IMR-90 (cell line): ENCODE measurements at regions not wholly inside any gene's neighbourhood (a gene's known extent, or its start where the extent isn't known, plus 50 kb on each side); places are given as distances from the start of the nearest gene placed in this dataset.

Experiments used
- NFE2L2 ChIP-seq: fragments of 150-350 bp; IDR thresholded peaks from 2 replicates; pipeline ENCODE4 v1.6.1; 2016; ENCODE audit warnings: low read depth, mild to moderate bottlenecking, low read length
- POLR2A ChIP-seq: IDR thresholded peaks from 2 replicates; pipeline ENCODE4 v1.6.1; 2012; ENCODE audit warnings: mild to moderate bottlenecking, low read depth, low read length
- SMC3 ChIP-seq: fragments of 150-350 bp; IDR thresholded peaks from 2 replicates; pipeline ENCODE4 v1.6.1; 2016; ENCODE audit warnings: low read depth, mild to moderate bottlenecking, antibody characterized with exemption, low read length, moderate library complexity
- TF ChIP-seq, protein P1 (sequence below): conservative IDR thresholded peaks from 2 replicates; pipeline ENCODE4 v1.5.1; 2012; ENCODE audit warnings: mild to moderate bottlenecking, low read depth, low read length, improper control_type of control experiment

GRCh38 chr2:220987839-220988238 lies 584.3 kb downstream of the EPHA4 start:
- TF ChIP-seq, protein P1, sequence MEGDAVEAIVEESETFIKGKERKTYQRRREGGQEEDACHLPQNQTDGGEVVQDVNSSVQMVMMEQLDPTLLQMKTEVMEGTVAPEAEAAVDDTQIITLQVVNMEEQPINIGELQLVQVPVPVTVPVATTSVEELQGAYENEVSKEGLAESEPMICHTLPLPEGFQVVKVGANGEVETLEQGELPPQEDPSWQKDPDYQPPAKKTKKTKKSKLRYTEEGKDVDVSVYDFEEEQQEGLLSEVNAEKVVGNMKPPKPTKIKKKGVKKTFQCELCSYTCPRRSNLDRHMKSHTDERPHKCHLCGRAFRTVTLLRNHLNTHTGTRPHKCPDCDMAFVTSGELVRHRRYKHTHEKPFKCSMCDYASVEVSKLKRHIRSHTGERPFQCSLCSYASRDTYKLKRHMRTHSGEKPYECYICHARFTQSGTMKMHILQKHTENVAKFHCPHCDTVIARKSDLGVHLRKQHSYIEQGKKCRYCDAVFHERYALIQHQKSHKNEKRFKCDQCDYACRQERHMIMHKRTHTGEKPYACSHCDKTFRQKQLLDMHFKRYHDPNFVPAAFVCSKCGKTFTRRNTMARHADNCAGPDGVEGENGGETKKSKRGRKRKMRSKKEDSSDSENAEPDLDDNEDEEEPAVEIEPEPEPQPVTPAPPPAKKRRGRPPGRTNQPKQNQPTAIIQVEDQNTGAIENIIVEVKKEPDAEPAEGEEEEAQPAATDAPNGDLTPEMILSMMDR: no peak
- TF ChIP-seq POLR2A: no peak
- TF ChIP-seq NFE2L2: no peak
- no peak for TF ChIP-seq SMC3
